ENCODE measurements at regions not wholly inside any gene's neighbourhood (a gene's known extent, or its start where the extent isn't known, plus 50 kb on each side); places are given as distances from the start of the nearest gene placed in this dataset.

- Mint-ChIP-seq H3K27me3 (ENCODE audit: low read depth, poor library complexity) (peaks cover 2% of the 10 kb centered on the region), H3K4me3 (no peak overlapping the region), H3K9me3 (no peaks in the 10 kb centered on the region), H3K36me3 (ENCODE audit: low read depth) (no peaks in the 10 kb centered on the region), H3K4me1 (peaks cover 9% of the 10 kb centered on the region), H3K27ac (no peak overlapping the region)
- DNase-seq: no peak
- no peak for TF ChIP-seq CTCF (IDR thresholded peaks at IDR 0.05)
Measured at GRCh38 chr11:121889931-121890330, 226.1 kb downstream of the BLID start.

- H3K4me3 Mint-ChIP-seq: no peak overlapping the region
- peaks cover 9% of the 10 kb centered on the region for H3K4me1 Mint-ChIP-seq
- no peak for DNase-seq
- no peak overlapping the region for H3K27ac Mint-ChIP-seq
- H3K27me3 Mint-ChIP-seq (ENCODE audit: low read depth, poor library complexity): peaks cover 2% of the 10 kb centered on the region
- no peaks in the 10 kb centered on the region for H3K36me3 Mint-ChIP-seq (ENCODE audit: low read depth)
- no peaks in the 10 kb centered on the region for H3K9me3 Mint-ChIP-seq
- no peak for TF ChIP-seq CTCF (IDR thresholded peaks at IDR 0.05)
Measured at GRCh38 chr11:121889186-121889585, 226.8 kb downstream of the BLID start.

GRCh38 chr11:121887976-121888557 is 227.9 kb downstream of the BLID start:
- H3K4me1 Mint-ChIP-seq: peaks cover 9% of the 10 kb centered on the region
- no peak for TF ChIP-seq CTCF (IDR thresholded peaks at IDR 0.05)
- no peaks in the 10 kb centered on the region for H3K9me3 Mint-ChIP-seq
- no peaks in the 10 kb centered on the region for H3K36me3 Mint-ChIP-seq (ENCODE audit: low read depth)
- H3K4me3 Mint-ChIP-seq: no peak overlapping the region
- no peak for DNase-seq
- peak overlapping the region; percentile 56 for H3K27ac Mint-ChIP-seq
- no peaks in the 10 kb centered on the region for H3K27me3 Mint-ChIP-seq (ENCODE audit: low read depth, poor library complexity)

- H3K27me3 Mint-ChIP-seq (ENCODE audit: low read depth, poor library complexity): no peaks in the 10 kb centered on the region
- no peak for DNase-seq
- peaks cover 9% of the 10 kb centered on the region for H3K4me1 Mint-ChIP-seq
- no peak overlapping the region for H3K4me3 Mint-ChIP-seq
- peaks cover 4% of the 10 kb centered on the region for H3K9me3 Mint-ChIP-seq
- peak overlapping the region; percentile 56 for H3K27ac Mint-ChIP-seq
- no peak for TF ChIP-seq CTCF (IDR thresholded peaks at IDR 0.05)
- no peaks in the 10 kb centered on the region for H3K36me3 Mint-ChIP-seq (ENCODE audit: low read depth)
Measured at GRCh38 chr11:121887569-121887968, 228.4 kb downstream of the BLID start.

GRCh38 chr11:121886996-121887395 is 229.0 kb downstream of the BLID start:
- DNase-seq: no peak
- Mint-ChIP-seq H3K27ac (no peak overlapping the region), H3K36me3 (ENCODE audit: low read depth) (no peaks in the 10 kb centered on the region), H3K4me3 (no peak overlapping the region), H3K27me3 (ENCODE audit: low read depth, poor library complexity) (no peaks in the 10 kb centered on the region), H3K4me1 (peaks cover 9% of the 10 kb centered on the region), H3K9me3 (peaks cover 4% of the 10 kb centered on the region)
- no peak for TF ChIP-seq CTCF (IDR thresholded peaks at IDR 0.05)

- Mint-ChIP-seq H3K9me3 (peaks cover 4% of the 10 kb centered on the region), H3K4me3 (no peak overlapping the region), H3K4me1 (peaks cover 9% of the 10 kb centered on the region), H3K36me3 (ENCODE audit: low read depth) (no peaks in the 10 kb centered on the region), H3K27me3 (ENCODE audit: low read depth, poor library complexity) (no peaks in the 10 kb centered on the region), H3K27ac (peak overlapping the region; percentile 16)
- DNase-seq: no peak
- no peak for TF ChIP-seq CTCF (IDR thresholded peaks at IDR 0.05)
Measured at GRCh38 chr11:121886005-121886734, 229.8 kb downstream of the BLID start.

Data from nephron progenitor cell (in vitro differentiated cells).